ENCODE measurements at regions not wholly inside any gene's neighbourhood (a gene's known extent, or its start where the extent isn't known, plus 50 kb on each side); places are given as distances from the start of the nearest gene placed in this dataset.

DNA sequence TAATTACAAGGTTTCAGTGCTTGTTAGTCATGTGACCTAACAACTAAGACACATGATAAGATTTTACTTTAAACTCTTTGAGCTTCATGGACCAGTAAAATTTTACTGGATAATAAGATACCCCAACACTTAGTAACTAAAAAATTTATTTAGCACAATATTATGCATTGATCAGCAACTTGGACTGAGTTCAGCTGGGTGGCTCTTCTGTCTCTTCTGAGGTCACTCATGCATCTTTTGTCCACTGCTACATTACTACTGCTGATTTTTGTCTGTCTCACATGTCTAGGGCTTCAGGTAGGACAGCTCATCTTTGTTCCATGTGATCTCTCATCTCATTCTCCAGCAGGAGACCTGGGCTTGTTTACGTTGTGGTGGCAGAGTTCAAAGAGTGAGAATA is 370.2 kb upstream of the TMTC1 start:
- TF ChIP-seq, protein P1, sequence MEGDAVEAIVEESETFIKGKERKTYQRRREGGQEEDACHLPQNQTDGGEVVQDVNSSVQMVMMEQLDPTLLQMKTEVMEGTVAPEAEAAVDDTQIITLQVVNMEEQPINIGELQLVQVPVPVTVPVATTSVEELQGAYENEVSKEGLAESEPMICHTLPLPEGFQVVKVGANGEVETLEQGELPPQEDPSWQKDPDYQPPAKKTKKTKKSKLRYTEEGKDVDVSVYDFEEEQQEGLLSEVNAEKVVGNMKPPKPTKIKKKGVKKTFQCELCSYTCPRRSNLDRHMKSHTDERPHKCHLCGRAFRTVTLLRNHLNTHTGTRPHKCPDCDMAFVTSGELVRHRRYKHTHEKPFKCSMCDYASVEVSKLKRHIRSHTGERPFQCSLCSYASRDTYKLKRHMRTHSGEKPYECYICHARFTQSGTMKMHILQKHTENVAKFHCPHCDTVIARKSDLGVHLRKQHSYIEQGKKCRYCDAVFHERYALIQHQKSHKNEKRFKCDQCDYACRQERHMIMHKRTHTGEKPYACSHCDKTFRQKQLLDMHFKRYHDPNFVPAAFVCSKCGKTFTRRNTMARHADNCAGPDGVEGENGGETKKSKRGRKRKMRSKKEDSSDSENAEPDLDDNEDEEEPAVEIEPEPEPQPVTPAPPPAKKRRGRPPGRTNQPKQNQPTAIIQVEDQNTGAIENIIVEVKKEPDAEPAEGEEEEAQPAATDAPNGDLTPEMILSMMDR (IDR thresholded peaks at IDR 0.05) = no peak
- TF ChIP-seq POLR2A (IDR thresholded peaks at IDR 0.05) = no peak
- no peak for TF ChIP-seq POLR2AphosphoS5 (IDR thresholded peaks at IDR 0.05)
- no peak for TF ChIP-seq EP300 (IDR thresholded peaks at IDR 0.05)

All from sigmoid colon (tissue), 4 donors.